ENCODE measurements at regions not wholly inside any gene's neighbourhood (a gene's known extent, or its start where the extent isn't known, plus 50 kb on each side); places are given as distances from the start of the nearest gene placed in this dataset.

- TF ChIP-seq CTCF (conservative IDR thresholded peaks at IDR 0.05) (no peak), EZH2 (IDR thresholded peaks at IDR 0.05; ENCODE audit: low read depth) (no peak)
Measured at GRCh38 chr3:72247126-72247525, 462.2 kb upstream of the PROK2 start.
